Osteoblast (primary cell): ENCODE measurements at regions not wholly inside any gene's neighbourhood (a gene's known extent, or its start where the extent isn't known, plus 50 kb on each side); places are given as distances from the start of the nearest gene placed in this dataset.

Experiments used
- DNase-seq: peaks from one replicate; pipeline ENCODE4 v3.0.0; 2011; ENCODE audit warnings: low spot score, mixed read lengths; ENCODE audit not compliant: insufficient read length; ENCODE audit errors: missing footprints
- H2AFZ ChIP-seq: 2 replicates; pipeline ENCODE4 v1.6.0; 2011; ENCODE audit warnings: mild to moderate bottlenecking, low read length
- H3K27ac ChIP-seq: 2 replicates; pipeline ENCODE4 v1.5.1; 2011; ENCODE audit warnings: mild to moderate bottlenecking, low read depth, low read length, moderate library complexity
- H3K27me3 ChIP-seq: 2 replicates; pipeline ENCODE4 v1.6.0; 2012; ENCODE audit warnings: mild to moderate bottlenecking, control low read depth, inconsistent platforms, low read length, moderate library complexity; ENCODE audit not compliant: insufficient read depth
- H3K36me3 ChIP-seq: 2 replicates; pipeline ENCODE4 v1.5.1; 2011; ENCODE audit warnings: mild to moderate bottlenecking, low read length, control low read depth, moderate library complexity; ENCODE audit not compliant: insufficient read depth
- H3K4me1 ChIP-seq: 2 replicates; pipeline ENCODE4 v1.5.1; 2011; ENCODE audit warnings: mild to moderate bottlenecking, low read length, control low read depth, moderate library complexity; ENCODE audit not compliant: insufficient read depth
- H3K4me2 ChIP-seq: 2 replicates; pipeline ENCODE4 v1.6.0; 2011; ENCODE audit warnings: mild to moderate bottlenecking, low read length; ENCODE audit not compliant: insufficient read depth
- H3K4me3 ChIP-seq: fragments of 200-600 bp; sonication (generic); 3 replicates; pipeline ENCODE4 v1.5.1; 2012; ENCODE audit warnings: mild to moderate bottlenecking, low read length, inconsistent platforms; ENCODE audit not compliant: insufficient read depth
- H3K79me2 ChIP-seq: 2 replicates; pipeline ENCODE4 v1.6.0; 2012; ENCODE audit warnings: mild to moderate bottlenecking, low read length, control low read depth, inconsistent platforms; ENCODE audit not compliant: insufficient read depth
- H3K9me3 ChIP-seq: 2 replicates; pipeline ENCODE4 v1.5.1; 2011; ENCODE audit warnings: low read depth, low read length, control low read depth
- H4K20me1 ChIP-seq: 2 replicates; pipeline ENCODE4 v1.6.0; 2012; ENCODE audit warnings: mild to moderate bottlenecking, low read length, control low read depth; ENCODE audit not compliant: insufficient read depth
- CTCF ChIP-seq: IDR thresholded peaks from 2 replicates; pipeline ENCODE4 v1.5.1; 2011; ENCODE audit warnings: mild to moderate bottlenecking, low read depth, low read length, moderate library complexity; ENCODE audit errors: extremely low read depth

GRCh38 chr11:30712749-30713148 lies 126.6 kb upstream of the MPPED2 start:
- no peaks in the 10 kb centered on the region for H3K79me2 ChIP-seq
- no peak for DNase-seq
- no peaks in the 10 kb centered on the region for H3K4me1 ChIP-seq
- no peaks in the 10 kb centered on the region for H4K20me1 ChIP-seq
- no peak overlapping the region for H3K4me3 ChIP-seq
- no peak overlapping the region for H3K27ac ChIP-seq
- H2AFZ ChIP-seq: no peak overlapping the region
- H3K9me3 ChIP-seq: peaks cover 2% of the 10 kb centered on the region
- TF ChIP-seq CTCF: no peak
- no peaks in the 10 kb centered on the region for H3K27me3 ChIP-seq
- no peaks in the 10 kb centered on the region for H3K36me3 ChIP-seq
- no peak overlapping the region for H3K4me2 ChIP-seq

- no peak overlapping the region for H3K4me3 ChIP-seq
- no peak overlapping the region for H3K4me2 ChIP-seq
- H3K36me3 ChIP-seq: no peaks in the 10 kb centered on the region
- no peak overlapping the region for H3K27ac ChIP-seq
- no peak for TF ChIP-seq CTCF
- H3K9me3 ChIP-seq: peaks cover 5% of the 10 kb centered on the region
- DNase-seq: no peak
- H3K79me2 ChIP-seq: no peaks in the 10 kb centered on the region
- no peak overlapping the region for H2AFZ ChIP-seq
- H3K4me1 ChIP-seq: no peaks in the 10 kb centered on the region
- no peaks in the 10 kb centered on the region for H4K20me1 ChIP-seq
- H3K27me3 ChIP-seq: no peaks in the 10 kb centered on the region
Observed at GRCh38 chr11:30710221-30710620, 124.1 kb upstream of the MPPED2 start.

GRCh38 chr11:30707110-30707509 lies 121.0 kb upstream of the MPPED2 start:
- Histone ChIP-seq H3K27me3 (no peaks in the 10 kb centered on the region), H3K79me2 (no peaks in the 10 kb centered on the region), H3K36me3 (no peaks in the 10 kb centered on the region), H3K9me3 (peaks cover 5% of the 10 kb centered on the region), H3K4me3 (no peak overlapping the region), H3K27ac (no peak overlapping the region), H4K20me1 (no peaks in the 10 kb centered on the region), H2AFZ (no peak overlapping the region), H3K4me2 (no peak overlapping the region), H3K4me1 (no peaks in the 10 kb centered on the region)
- no peak for DNase-seq
- TF ChIP-seq CTCF: no peak

GRCh38 chr11:30705913-30706675 lies 119.9 kb upstream of the MPPED2 start:
- no peak overlapping the region for H2AFZ ChIP-seq
- no peak overlapping the region for H3K4me2 ChIP-seq
- H3K79me2 ChIP-seq: no peaks in the 10 kb centered on the region
- no peaks in the 10 kb centered on the region for H3K4me1 ChIP-seq
- H3K27me3 ChIP-seq: no peaks in the 10 kb centered on the region
- H4K20me1 ChIP-seq: no peaks in the 10 kb centered on the region
- H3K9me3 ChIP-seq: peaks cover 7% of the 10 kb centered on the region
- no peak overlapping the region for H3K27ac ChIP-seq
- no peak for DNase-seq
- H3K36me3 ChIP-seq: no peaks in the 10 kb centered on the region
- no peak for TF ChIP-seq CTCF
- no peak overlapping the region for H3K4me3 ChIP-seq
